ENCODE measurements at regions not wholly inside any gene's neighbourhood (a gene's known extent, or its start where the extent isn't known, plus 50 kb on each side); places are given as distances from the start of the nearest gene placed in this dataset.

- TF ChIP-seq IRF2 (CRISPR knock-in tag; IDR thresholded peaks at IDR 0.05; ENCODE audit: borderline replicate concordance, low read depth) (no peak), ZNF219 (CRISPR knock-in tag; IDR thresholded peaks at IDR 0.05; ENCODE audit: borderline replicate concordance) (no peak), CDX4 (CRISPR knock-in tag; IDR thresholded peaks at IDR 0.05; ENCODE audit: borderline replicate concordance) (no peak), FOXJ3 (CRISPR knock-in tag; IDR thresholded peaks at IDR 0.05; ENCODE audit: borderline replicate concordance) (no peak), STAT6 (CRISPR knock-in tag; conservative IDR thresholded peaks at IDR 0.05; ENCODE audit: low read depth) (no peak), ZBTB43 (CRISPR knock-in tag; IDR thresholded peaks at IDR 0.05) (no peak), IRF1 (CRISPR knock-in tag; IDR thresholded peaks at IDR 0.05) (no peak), GABPB1 (CRISPR knock-in tag; IDR thresholded peaks at IDR 0.05) (no peak), ATF2 (CRISPR knock-in tag; IDR thresholded peaks at IDR 0.05; ENCODE audit: borderline replicate concordance, low read depth) (no peak), GTF2I (CRISPR knock-in tag; conservative IDR thresholded peaks at IDR 0.05) (no peak), TP53 (CRISPR knock-in tag; IDR thresholded peaks at IDR 0.05) (no peak), ZNF263 (CRISPR knock-in tag; IDR thresholded peaks at IDR 0.05; ENCODE audit: low read depth) (no peak)
- Mint-ChIP-seq H3K27ac (no peak overlapping the region), H3K4me1 (peaks cover 14% of the 10 kb centered on the region; the same call in 1 of the 2 replicates), H3K4me3 (no peak overlapping the region), H3K36me3 (no peaks in the 10 kb centered on the region), H3K27me3 (ENCODE audit: low read depth) (no peaks in the 10 kb centered on the region), H3K9me3 (no peaks in the 10 kb centered on the region)
- no peak for DNase-seq (ENCODE audit: low spot score)
- ChIA-PET POLR2A (no interaction called here), CTCF (no interaction called here)
- ATAC-seq = no peak
Measured at GRCh38 chr2:182503886-182504285, 77.0 kb upstream of the PDE1A start.

GRCh38 chr2:182504903-182505302 is 78.1 kb upstream of the PDE1A start:
- TF ChIP-seq ZNF425 (CRISPR knock-in tag; conservative IDR thresholded peaks at IDR 0.05) (no peak), ZNF317 (CRISPR knock-in tag; IDR thresholded peaks at IDR 0.05; ENCODE audit: borderline replicate concordance, low read depth) (no peak), FOXK1 (CRISPR knock-in tag; IDR thresholded peaks at IDR 0.05) (no peak), ZNF263 (CRISPR knock-in tag; IDR thresholded peaks at IDR 0.05; ENCODE audit: low read depth) (no peak), USF1 (CRISPR knock-in tag; IDR thresholded peaks at IDR 0.05) (no peak), SP1 (CRISPR knock-in tag; conservative IDR thresholded peaks at IDR 0.05) (no peak), TP53 (CRISPR knock-in tag; IDR thresholded peaks at IDR 0.05) (no peak), PRDM15 (CRISPR knock-in tag; IDR thresholded peaks at IDR 0.05) (no peak)
- ATAC-seq = no peak
- Mint-ChIP-seq H3K27ac (0 out of 2 replicates have a peak overlapping the region, but pooled peaks have one; percentile 67), H3K9me3 (no peaks in the 10 kb centered on the region), H3K27me3 (ENCODE audit: low read depth) (no peaks in the 10 kb centered on the region), H3K4me1 (peaks cover 6% of the 10 kb centered on the region; the same call in 1 of the 2 replicates), H3K4me3 (no peak overlapping the region), H3K36me3 (no peaks in the 10 kb centered on the region)
- ChIA-PET POLR2A (no interaction called here), CTCF (no interaction called here)
- DNase-seq (ENCODE audit: low spot score) = no peak

Data from WTC11 (cell line).